IMR-90 (cell line): ENCODE measurements at regions not wholly inside any gene's neighbourhood (a gene's known extent, or its start where the extent isn't known, plus 50 kb on each side); places are given as distances from the start of the nearest gene placed in this dataset.

ENCODE experiments used
- ATAC-seq: fragments of 200-7000 bp; cut with Tn5 transposase; 2 replicates; pipeline ENCODE4 v1.9.1; 2020; ENCODE audit warnings: low read depth, mild to moderate bottlenecking, moderate library complexity
- BruUV-seq: library from RNA; stranded (reverse); fragments of 400-500 nt; replicated peaks from 2 replicates; lab custom pipeline; 2021; lab: Mats Ljungman, UMichigan
- CTCF ChIA-PET: fragments of 300-600 bp; formaldehyde crosslinking; extraction: SDS; loops from one replicate; lab custom pipeline; 2021; ENCODE audit warnings: antibody characterized with exemption; lab: Yijun Ruan, JAX
- POLR2A ChIA-PET: fragments of 300-600 bp; sonication (Branson Sonifier 250); formaldehyde crosslinking; loops from one replicate; lab custom pipeline; 2022; ENCODE audit warnings: antibody characterized with exemption; ENCODE audit not compliant: unreplicated experiment; lab: Charles Lee
- DNase-seq: peaks from one replicate; pipeline ENCODE4 v3.0.0; 2013
- H2AFZ ChIP-seq: replicated peaks from 2 replicates; pipeline ENCODE3; 2013; ENCODE audit warnings: low read length, mild to moderate bottlenecking; ENCODE audit not compliant: poor library complexity
- H2AK5ac ChIP-seq: 2 replicates; pipeline ENCODE4 v1.6.1; 2013; ENCODE audit warnings: low read depth, low read length, inconsistent platforms
- H2AK9ac ChIP-seq: replicated peaks from 2 replicates; pipeline ENCODE3; 2013; ENCODE audit warnings: mild to moderate bottlenecking, low read depth, low read length, moderate library complexity; ENCODE audit not compliant: poor library complexity
- H2BK120ac ChIP-seq: 2 replicates; pipeline ENCODE4 v1.6.1; 2013; ENCODE audit warnings: low read depth, low read length, inconsistent platforms
- H2BK15ac ChIP-seq: 3 replicates; pipeline ENCODE4 v1.6.1; 2013; ENCODE audit warnings: low read depth, low read length, inconsistent platforms
- H2BK20ac ChIP-seq: 2 replicates; pipeline ENCODE4 v1.6.1; 2013; ENCODE audit warnings: low read depth, mild to moderate bottlenecking, inconsistent platforms, low read length, moderate library complexity
- H2BK5ac ChIP-seq: 2 replicates; pipeline ENCODE4 v1.6.1; 2013; ENCODE audit warnings: mild to moderate bottlenecking, low read depth, low read length, inconsistent platforms; ENCODE audit not compliant: poor library complexity, severe bottlenecking
- H3K14ac ChIP-seq: replicated peaks from 2 replicates; pipeline ENCODE4 v1.6.1; 2013; ENCODE audit warnings: low read depth, low read length, inconsistent platforms
- H3K18ac ChIP-seq: 2 replicates; pipeline ENCODE4 v1.6.1; 2013; ENCODE audit warnings: low read depth, low read length, control low read depth
- H3K23ac ChIP-seq: 2 replicates; pipeline ENCODE4 v1.6.1; 2013; ENCODE audit warnings: low read depth, low read length, inconsistent platforms
- H3K27ac ChIP-seq: 2 replicates; pipeline ENCODE4 v1.5.1; 2013; ENCODE audit warnings: mild to moderate bottlenecking, control low read depth, low read length; ENCODE audit not compliant: insufficient read depth
- H3K27me3 ChIP-seq: 2 replicates; pipeline ENCODE4 v1.6.1; 2013; ENCODE audit warnings: low read length; ENCODE audit not compliant: control insufficient read depth, insufficient read depth
- H3K36me3 ChIP-seq: 2 replicates; pipeline ENCODE4 v1.6.1; 2013; ENCODE audit warnings: low read length, mixed read lengths; ENCODE audit not compliant: control insufficient read depth, insufficient read depth
- H3K4ac ChIP-seq: 2 replicates; pipeline ENCODE4 v1.6.1; 2013; ENCODE audit warnings: low read depth, low read length, inconsistent platforms
- H3K4me1 ChIP-seq: 2 replicates; pipeline ENCODE4 v1.6.1; 2013; ENCODE audit warnings: low read length, mixed read lengths; ENCODE audit not compliant: control insufficient read depth, insufficient read depth
- H3K4me2 ChIP-seq: 2 replicates; pipeline ENCODE4 v1.6.1; 2013; ENCODE audit warnings: low read depth, mild to moderate bottlenecking, control low read depth, low read length, moderate library complexity
- H3K4me3 ChIP-seq: 2 replicates; pipeline ENCODE4 v1.5.1; 2013; ENCODE audit warnings: low read depth, mild to moderate bottlenecking, control low read depth, low read length, moderate library complexity; ENCODE audit not compliant: insufficient read depth
- H3K56ac ChIP-seq: 2 replicates; pipeline ENCODE4 v1.6.1; 2013; ENCODE audit warnings: low read length, inconsistent platforms; ENCODE audit not compliant: insufficient read depth; ENCODE audit errors: extremely low read depth
- H3K79me1 ChIP-seq, 2 experiments: 2 replicates each; pipeline ENCODE4 v1.6.1; 2013; ENCODE audit warnings: low read length in 2 of 2, inconsistent platforms in 1 of 2, low read depth in 1 of 2
- H3K9ac ChIP-seq: 2 replicates; pipeline ENCODE4 v1.6.1; 2013; ENCODE audit warnings: low read depth, low read length, control low read depth
- H3K9me1 ChIP-seq: 2 replicates; pipeline ENCODE4 v1.6.1; 2013; ENCODE audit warnings: low read length, inconsistent platforms; ENCODE audit not compliant: insufficient read depth
- H3K9me3 ChIP-seq: 2 replicates; pipeline ENCODE4 v1.6.1; 2013; ENCODE audit warnings: low read length; ENCODE audit not compliant: control insufficient read depth, insufficient read depth
- H4K20me1 ChIP-seq: 2 replicates; pipeline ENCODE4 v1.6.1; 2013; ENCODE audit warnings: low read length, inconsistent platforms; ENCODE audit not compliant: insufficient read depth
- H4K5ac ChIP-seq: 2 replicates; pipeline ENCODE4 v1.6.1; 2013; ENCODE audit warnings: mild to moderate bottlenecking, low read depth, low read length, control low read depth
- H4K8ac ChIP-seq, 2 experiments: 2 replicates each; pipeline ENCODE4 v1.6.1; 2013; ENCODE audit warnings: low read depth in 2 of 2, low read length in 2 of 2, control low read depth in 1 of 2, inconsistent platforms in 1 of 2
- H4K91ac ChIP-seq: 2 replicates; pipeline ENCODE4 v1.6.1; 2013; ENCODE audit warnings: low read depth, low read length, inconsistent platforms; ENCODE audit not compliant: insufficient read depth
- CEBPB ChIP-seq: IDR thresholded peaks from 2 replicates; pipeline ENCODE4 v1.6.1; 2012; ENCODE audit warnings: low read depth, low read length, improper control_type of control experiment
- RCOR1 ChIP-seq: IDR thresholded peaks from 2 replicates; pipeline ENCODE4 v1.6.1; 2012; ENCODE audit warnings: mild to moderate bottlenecking, low read length, improper control_type of control experiment; ENCODE audit not compliant: insufficient replicate concordance
- WGBS, 2 experiments: methylation state at CpG; one replicate each; pipeline versions ENCODE4 v1.1.5 to v1.1.7; 2013; ENCODE audit warnings: missing lambda C conversion rate in 2 of 2; ENCODE audit not compliant: insufficient read length in 1 of 2; ENCODE audit errors: extremely low coverage in 2 of 2; 5-methylcytosine and 5-hydroxymethylcytosine counted together
- dilution Hi-C: fragments of 300-500 bp; cut with HindIII; formaldehyde crosslinking; loops from one replicate; pipeline ENCODE4 v1.14.3; 2018; ENCODE audit warnings: low sequenced_read_pairs; ENCODE audit not compliant: unreplicated experiment
- in situ Hi-C: fragments of 300-500 bp; cut with MboI; formaldehyde crosslinking; loops from 3 replicates; pipeline ENCODE4 v1.14.3; 2019; ENCODE audit warnings: low sequenced_read_pairs, inconsistent platforms, mixed read lengths
- intact Hi-C: fragments of 100-400 bp; cut with micrococcal nuclease; formaldehyde crosslinking; loops from 2 replicates; pipeline ENCODE4 v1.10.0; 2022

GRCh38 chr2:219702796-219703545 lies 75.5 kb downstream of the SLC4A3 start:
- dilution Hi-C loops (no loop called here), in situ Hi-C loops (no loop called here), intact Hi-C loops (no loop called here)
- Histone ChIP-seq H3K27me3 (peaks cover 18% of the 10 kb centered on the region), H3K9ac (no peak overlapping the region), H4K91ac (no peak overlapping the region), H2AFZ (no peak overlapping the region), H3K4ac (no peak overlapping the region), H3K9me3 (no peaks in the 10 kb centered on the region), H3K9me1 (no peaks in the 10 kb centered on the region; the same call in 1 of the 2 replicates), H2BK15ac (no peak overlapping the region), H2BK20ac (no peak overlapping the region), H2AK9ac (no peak overlapping the region), H4K8ac (no peak overlapping the region), H2BK5ac (no peak overlapping the region), H3K23ac (no peak overlapping the region), H4K20me1 (no peaks in the 10 kb centered on the region), H4K5ac (no peak overlapping the region; the same call in 1 of the 2 replicates), H3K36me3 (no peaks in the 10 kb centered on the region), H3K4me2 (no peak overlapping the region), H3K18ac (no peak overlapping the region; the same call in 1 of the 2 replicates), H3K79me1 (no peaks in the 10 kb centered on the region), H3K27ac (no peak overlapping the region), H2AK5ac (no peak overlapping the region), H3K4me1 (peaks cover 18% of the 10 kb centered on the region), H3K14ac (no peak overlapping the region), H2BK120ac (no peak overlapping the region), H3K56ac (no peak overlapping the region), H3K4me3 (no peak overlapping the region)
- ChIA-PET CTCF (no interaction called here), POLR2A (no interaction called here)
- DNase-seq (no peak), ATAC-seq (no peak; the same call in 1 of the 2 replicates)
- TF ChIP-seq CEBPB, result 0 out of 2 replicates have a peak, but pooled peaks have one; percentile 4
- no peak for TF ChIP-seq RCOR1
- no TSS peak for BruUV-seq
- 69% methylated on average over 6 of the region's 7 CpGs; no CpG with 5 or more reads in 1 of the 2 experiments for whole genome bisulfite sequencing, 2 experiments
